T-helper 1 cell treated with Interleukin-12 subunit alpha and Interleukin-12 subunit beta and Interleukin-4 antibody, amounts not matched to agents 30 μg/mL and 1 μg/mL, for 36 hours (primary cell): ENCODE measurements at regions not wholly inside any gene's neighbourhood (a gene's known extent, or its start where the extent isn't known, plus 50 kb on each side); places are given as distances from the start of the nearest gene placed in this dataset.

Experiments used
- H3K27ac Mint-ChIP-seq: one replicate; pipeline ENCODE4 v1.8.0; 2021; ENCODE audit warnings: mild to moderate bottlenecking, mixed read lengths
- H3K27me3 Mint-ChIP-seq: one replicate; pipeline ENCODE4 v1.8.0; 2021; ENCODE audit warnings: low read depth, mixed read lengths
- H3K36me3 Mint-ChIP-seq: one replicate; pipeline ENCODE4 v1.8.0; 2021; ENCODE audit warnings: low read depth, mixed read lengths
- H3K4me1 Mint-ChIP-seq: one replicate; pipeline ENCODE4 v1.8.0; 2021; ENCODE audit warnings: low read depth, mixed read lengths
- H3K4me3 Mint-ChIP-seq: one replicate; pipeline ENCODE4 v1.8.0; 2021; ENCODE audit warnings: mild to moderate bottlenecking, moderate library complexity, mixed read lengths
- H3K9me3 Mint-ChIP-seq: one replicate; pipeline ENCODE4 v1.8.0; 2021; ENCODE audit warnings: mixed read lengths

DNA sequence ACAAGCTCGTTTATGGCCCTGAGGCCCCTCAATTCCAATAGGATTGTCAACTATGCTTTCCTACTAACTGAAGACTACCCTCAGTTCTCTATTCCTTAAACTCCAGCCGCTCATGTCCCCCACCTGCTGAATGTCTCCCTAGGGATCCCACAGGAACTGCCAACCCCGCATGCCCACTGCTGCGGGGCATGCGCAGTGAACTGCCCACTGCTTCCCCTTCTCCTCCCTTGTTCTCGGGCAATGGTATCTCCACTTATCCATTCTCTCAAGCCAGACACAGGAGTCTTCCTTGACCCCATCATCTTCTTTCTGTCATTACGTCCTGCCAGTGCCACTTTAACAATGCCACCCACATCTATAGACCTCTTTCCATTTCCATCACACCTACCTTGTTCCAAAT, 90.0 kb downstream of the FGF18 start:
- Mint-ChIP-seq H3K27me3 (peaks cover 3% of the 10 kb centered on the region), H3K9me3 (no peaks in the 10 kb centered on the region), H3K27ac (no peak overlapping the region), H3K36me3 (no peaks in the 10 kb centered on the region), H3K4me1 (no peaks in the 10 kb centered on the region), H3K4me3 (no peak overlapping the region)

DNA sequence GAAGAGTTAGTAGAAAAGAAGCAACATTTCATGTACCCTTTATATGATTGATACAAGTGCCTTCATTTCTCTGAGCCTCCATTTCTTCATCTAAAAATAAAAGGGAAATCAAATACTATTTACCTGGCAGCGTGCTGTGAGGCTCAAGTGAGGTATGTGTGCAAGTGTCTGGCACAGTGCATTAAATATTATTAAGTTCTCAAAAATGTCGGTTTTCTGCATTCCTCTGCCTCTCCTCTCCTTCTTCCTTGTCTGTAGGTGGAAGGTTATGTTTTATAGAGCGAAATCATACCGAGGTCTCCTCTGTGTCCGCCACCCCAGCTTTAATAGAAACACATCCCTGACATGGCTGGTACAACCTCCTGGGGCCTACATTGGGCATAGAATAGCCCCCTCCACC, 93.0 kb downstream of the FGF18 start:
- Mint-ChIP-seq H3K4me1 (no peaks in the 10 kb centered on the region), H3K27ac (no peak overlapping the region), H3K27me3 (no peaks in the 10 kb centered on the region), H3K9me3 (no peaks in the 10 kb centered on the region), H3K36me3 (no peaks in the 10 kb centered on the region), H3K4me3 (no peak overlapping the region)

DNA sequence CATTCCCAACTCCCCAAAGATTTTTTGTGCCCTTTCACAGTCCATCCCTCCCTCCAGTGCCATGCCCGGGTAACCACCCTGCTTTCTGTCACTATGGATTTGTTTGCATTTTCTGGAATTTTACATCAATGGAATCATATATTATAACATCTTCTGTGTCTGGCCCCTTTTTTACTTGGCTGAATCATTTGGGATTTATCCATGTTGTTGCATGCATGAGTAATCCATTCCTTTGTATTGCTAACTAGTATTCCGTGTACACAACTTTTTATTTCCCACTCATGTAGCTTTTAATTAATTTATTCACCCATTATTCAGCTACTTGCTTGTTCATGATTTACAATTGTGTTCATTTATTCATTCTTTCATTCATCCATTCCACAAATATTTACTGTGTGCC, 94.1 kb downstream of the FGF18 start:
- Mint-ChIP-seq H3K36me3 (no peaks in the 10 kb centered on the region), H3K27me3 (no peaks in the 10 kb centered on the region), H3K4me3 (no peak overlapping the region), H3K27ac (no peak overlapping the region), H3K4me1 (no peaks in the 10 kb centered on the region), H3K9me3 (no peaks in the 10 kb centered on the region)

DNA sequence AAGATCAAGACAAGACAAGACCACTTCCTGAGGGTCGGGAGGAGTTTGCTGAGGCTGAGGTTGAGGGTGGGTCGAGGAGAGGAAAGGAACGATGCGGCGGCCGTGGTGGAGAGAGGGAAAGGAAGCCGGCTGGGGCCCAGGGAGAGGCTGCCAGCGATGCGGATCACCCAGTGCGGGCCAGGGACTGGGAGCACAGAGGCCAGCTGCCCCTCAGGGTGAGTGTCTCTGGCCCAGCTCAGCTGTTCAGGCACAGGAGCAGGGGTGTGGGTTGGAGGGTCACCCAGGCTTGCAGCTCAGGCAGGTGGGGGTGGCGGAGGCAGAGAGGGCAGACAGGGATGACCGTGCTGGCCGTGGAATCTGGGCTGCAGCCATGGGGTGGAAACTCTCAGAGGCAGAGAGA, 99.5 kb downstream of the FGF18 start:
- no peaks in the 10 kb centered on the region for H3K4me1 Mint-ChIP-seq
- no peaks in the 10 kb centered on the region for H3K27me3 Mint-ChIP-seq
- no peaks in the 10 kb centered on the region for H3K9me3 Mint-ChIP-seq
- H3K4me3 Mint-ChIP-seq: no peak overlapping the region
- H3K27ac Mint-ChIP-seq: no peak overlapping the region
- H3K36me3 Mint-ChIP-seq: no peaks in the 10 kb centered on the region

DNA sequence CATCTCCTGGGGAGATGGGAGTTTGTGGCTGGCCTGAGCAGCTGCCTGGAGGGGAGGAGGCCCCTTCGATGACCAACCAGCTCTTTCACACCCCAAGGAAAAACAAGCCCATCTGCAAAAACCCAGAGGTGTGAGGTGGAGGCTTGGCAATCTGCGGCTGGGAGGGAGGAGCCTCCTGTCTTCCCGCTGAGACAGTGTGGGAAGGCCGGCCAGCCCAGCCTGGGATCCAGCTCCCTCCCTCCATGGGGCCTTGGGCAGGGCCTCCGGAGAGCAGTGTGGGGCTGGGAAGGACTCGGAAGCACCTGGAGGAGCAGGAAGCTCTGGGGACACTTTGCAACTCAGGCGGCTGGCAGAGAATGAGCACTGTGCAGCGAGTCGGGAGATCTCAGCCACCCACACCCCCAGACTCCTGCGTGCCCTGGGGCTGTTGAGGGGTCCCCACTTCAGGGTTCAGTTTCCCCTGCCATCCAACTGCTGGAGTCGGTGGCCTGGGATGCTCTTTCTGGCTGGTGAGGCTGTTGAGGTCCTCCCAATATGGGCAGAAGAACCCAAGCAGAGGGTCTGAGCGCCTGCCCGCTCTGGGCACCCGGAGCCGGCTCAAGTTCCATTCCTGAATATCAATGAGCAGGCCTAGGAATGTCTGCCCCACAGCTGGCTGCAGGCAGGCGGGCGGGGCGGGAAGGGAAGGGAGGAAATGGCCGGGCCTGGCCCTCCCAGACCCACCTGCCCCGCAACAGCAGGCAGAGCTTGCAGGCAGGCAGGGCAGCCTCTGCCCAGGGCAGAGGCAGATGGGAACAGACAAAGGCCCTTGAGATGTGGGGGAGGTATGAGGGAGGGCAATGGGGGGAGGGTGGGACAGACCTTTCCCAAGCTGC, 101.1 kb downstream of the FGF18 start:
- Mint-ChIP-seq H3K4me3 (no peak overlapping the region), H3K27ac (no peak overlapping the region), H3K36me3 (no peaks in the 10 kb centered on the region), H3K9me3 (no peaks in the 10 kb centered on the region), H3K4me1 (no peaks in the 10 kb centered on the region), H3K27me3 (no peaks in the 10 kb centered on the region)

DNA sequence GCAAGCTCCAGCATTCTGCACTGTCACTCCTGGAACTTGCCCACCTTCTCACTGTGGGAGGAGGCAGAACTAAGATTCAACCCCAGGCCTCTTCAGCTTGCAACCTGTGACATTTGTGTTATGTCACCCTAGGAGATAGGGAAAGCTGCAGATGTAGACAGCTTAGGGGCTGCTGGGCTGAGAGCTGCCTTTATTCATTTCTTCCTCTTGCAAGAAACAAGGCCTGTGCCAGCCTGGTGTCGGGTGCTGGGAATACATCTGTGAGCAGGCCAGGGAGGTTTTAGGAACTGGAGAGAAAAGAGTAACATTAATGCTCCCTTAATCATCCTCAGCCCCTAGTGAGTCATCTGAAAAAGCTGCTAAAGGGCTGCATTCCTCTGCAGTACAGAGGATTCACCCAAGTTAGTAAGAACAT, 101.8 kb downstream of the FGF18 start:
- H3K4me3 Mint-ChIP-seq: no peak overlapping the region
- no peaks in the 10 kb centered on the region for H3K9me3 Mint-ChIP-seq

GRCh38 chr5:171521679-171522078, 102.2 kb downstream of the FGF18 start:
- Mint-ChIP-seq H3K9me3 (no peaks in the 10 kb centered on the region), H3K36me3 (no peaks in the 10 kb centered on the region), H3K27me3 (no peaks in the 10 kb centered on the region), H3K4me1 (no peaks in the 10 kb centered on the region), H3K27ac (no peak overlapping the region), H3K4me3 (no peak overlapping the region)

More for the DNA sequence above, 101.8 kb downstream of the FGF18 start:
- Mint-ChIP-seq H3K27me3 (no peaks in the 10 kb centered on the region), H3K4me1 (no peaks in the 10 kb centered on the region), H3K36me3 (no peaks in the 10 kb centered on the region), H3K27ac (no peak overlapping the region)

DNA sequence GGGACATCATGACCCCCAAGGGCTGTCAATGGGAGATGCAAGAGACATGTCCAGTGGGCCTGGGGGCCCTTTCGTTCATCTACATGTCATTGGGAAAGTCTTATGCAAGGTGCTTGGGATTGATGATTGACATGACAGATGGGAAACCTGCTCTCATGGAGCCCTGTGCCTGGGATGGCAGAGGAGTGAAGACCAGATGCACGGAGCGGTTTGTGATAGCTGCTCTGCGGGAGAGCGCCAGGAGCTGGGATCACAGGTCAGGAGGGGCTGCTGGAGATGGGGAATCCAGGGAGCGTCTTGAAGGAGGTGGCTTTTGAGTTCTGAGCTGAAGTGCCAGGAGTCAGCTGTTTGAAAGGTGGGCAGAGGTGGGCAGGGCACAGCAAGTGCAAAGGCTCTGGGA, 104.3 kb downstream of the FGF18 start:
- H3K27ac Mint-ChIP-seq: no peak overlapping the region
- no peak overlapping the region for H3K4me3 Mint-ChIP-seq

GRCh38 chr5:171524466-171524865, 105.0 kb downstream of the FGF18 start:
- Mint-ChIP-seq H3K9me3 (no peaks in the 10 kb centered on the region), H3K36me3 (no peaks in the 10 kb centered on the region), H3K4me1 (no peaks in the 10 kb centered on the region), H3K27me3 (no peaks in the 10 kb centered on the region), H3K27ac (no peak overlapping the region), H3K4me3 (no peak overlapping the region)

More for the DNA sequence above, 104.3 kb downstream of the FGF18 start:
- Mint-ChIP-seq H3K4me1 (no peaks in the 10 kb centered on the region), H3K27me3 (no peaks in the 10 kb centered on the region), H3K9me3 (no peaks in the 10 kb centered on the region), H3K36me3 (no peaks in the 10 kb centered on the region)

DNA sequence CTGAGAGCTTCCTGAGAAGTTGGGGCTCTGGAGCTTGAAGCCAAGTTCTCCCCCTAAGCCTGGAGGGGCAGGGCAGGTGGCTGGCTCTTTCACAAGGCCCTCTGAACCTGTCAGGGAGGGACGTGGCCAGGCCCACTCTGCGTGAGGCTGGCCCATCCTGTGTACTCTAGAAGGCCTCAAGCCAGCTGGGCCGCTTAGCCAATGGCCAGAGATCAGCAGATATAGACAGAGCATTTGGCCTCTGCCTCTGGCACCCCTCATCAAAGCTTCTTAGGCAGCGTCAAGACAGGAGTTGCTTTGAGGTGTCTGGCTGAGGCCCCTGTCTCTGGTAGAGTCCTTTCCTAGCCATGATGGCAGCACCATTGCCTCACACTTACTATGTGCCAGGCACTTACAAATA, 105.6 kb downstream of the FGF18 start:
- H3K4me3 Mint-ChIP-seq: no peak overlapping the region
- no peaks in the 10 kb centered on the region for H3K9me3 Mint-ChIP-seq
- H3K27ac Mint-ChIP-seq: no peak overlapping the region
- no peaks in the 10 kb centered on the region for H3K36me3 Mint-ChIP-seq
- H3K4me1 Mint-ChIP-seq: no peaks in the 10 kb centered on the region
- H3K27me3 Mint-ChIP-seq: no peaks in the 10 kb centered on the region

DNA sequence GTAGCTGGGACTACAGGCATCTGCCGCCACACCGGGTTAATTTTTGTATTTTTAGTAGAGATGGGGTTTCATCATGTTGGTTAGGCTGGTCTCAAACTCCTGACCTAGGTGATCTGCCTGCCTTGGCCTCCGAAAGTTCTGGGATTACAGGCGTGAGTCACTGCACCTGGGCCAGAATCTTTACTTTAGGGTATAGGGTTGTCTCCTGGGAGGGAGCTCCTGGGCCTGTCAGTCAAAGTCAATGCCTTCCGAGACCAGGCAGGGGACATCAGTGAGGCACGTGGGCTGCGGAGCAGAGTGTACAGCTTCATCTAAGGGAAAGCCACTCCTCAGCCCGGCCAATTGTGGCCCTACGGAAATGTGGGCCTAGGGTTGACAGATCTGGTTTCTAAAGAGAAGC, 108.6 kb downstream of the FGF18 start:
- H3K9me3 Mint-ChIP-seq: no peaks in the 10 kb centered on the region
- H3K27me3 Mint-ChIP-seq: peaks cover 4% of the 10 kb centered on the region
- no peaks in the 10 kb centered on the region for H3K4me1 Mint-ChIP-seq
- H3K36me3 Mint-ChIP-seq: no peaks in the 10 kb centered on the region
- H3K4me3 Mint-ChIP-seq: no peak overlapping the region
- H3K27ac Mint-ChIP-seq: no peak overlapping the region

DNA sequence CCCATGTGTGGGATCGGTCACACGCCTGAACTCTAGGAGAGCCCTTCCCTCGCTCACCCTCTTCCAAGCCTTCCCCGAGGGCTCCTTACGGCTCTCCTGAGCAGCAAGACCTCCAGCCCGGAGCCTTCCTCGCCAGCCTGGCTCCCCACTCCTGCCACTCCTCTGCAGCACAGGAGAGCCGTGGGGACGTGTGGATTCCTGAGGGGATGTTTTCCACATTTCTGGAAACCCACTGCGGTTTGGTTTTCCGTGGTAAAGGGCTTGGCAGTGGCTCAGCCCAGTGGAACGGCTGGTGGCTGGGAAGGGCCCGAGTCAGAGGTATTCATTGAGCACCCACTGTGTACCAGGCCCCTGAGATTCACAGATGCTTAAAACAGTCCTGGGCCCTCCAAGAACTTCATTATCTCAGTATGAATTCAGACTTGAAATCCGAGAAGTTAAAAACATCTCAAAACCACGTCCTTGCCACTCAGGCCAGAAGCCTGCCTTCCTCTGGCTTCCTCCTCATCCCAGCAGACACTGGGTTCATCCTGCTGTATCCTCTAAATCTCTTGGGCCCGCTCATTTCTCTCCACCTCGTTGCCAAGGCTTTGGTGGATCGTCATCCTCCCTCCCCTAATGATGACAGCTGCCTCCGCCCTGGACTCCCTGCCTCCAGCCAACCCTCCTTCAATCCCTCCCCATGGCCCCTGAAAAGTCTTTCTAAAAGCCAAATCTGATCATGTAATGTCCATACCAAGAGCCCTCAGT, 109.6 kb downstream of the FGF18 start:
- no peak overlapping the region for H3K4me3 Mint-ChIP-seq

DNA sequence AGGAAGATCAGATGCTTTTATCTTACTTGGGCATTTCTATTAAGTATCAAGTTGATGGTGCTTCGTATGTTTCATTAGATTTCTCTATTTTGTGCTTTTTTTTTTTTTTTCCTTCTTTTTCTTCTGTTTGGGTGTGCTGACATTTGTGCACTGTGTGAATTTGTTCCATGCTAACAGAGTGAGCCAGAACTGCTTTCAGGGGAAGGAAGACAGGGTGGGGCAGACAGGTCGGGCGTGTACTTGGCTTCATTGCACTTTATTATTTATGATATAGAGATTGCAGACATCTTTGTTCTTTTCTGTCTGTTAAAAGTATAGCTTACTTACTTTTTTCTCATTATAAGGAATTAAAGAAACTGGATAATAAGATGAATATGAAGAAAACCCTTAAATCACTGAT, 112.2 kb downstream of the FGF18 start:
- peaks cover 11% of the 10 kb centered on the region for H3K27me3 Mint-ChIP-seq
- H3K4me1 Mint-ChIP-seq: no peaks in the 10 kb centered on the region
- no peaks in the 10 kb centered on the region for H3K9me3 Mint-ChIP-seq
- H3K27ac Mint-ChIP-seq: no peak overlapping the region
- H3K36me3 Mint-ChIP-seq: no peaks in the 10 kb centered on the region
- H3K4me3 Mint-ChIP-seq: no peak overlapping the region

More for the DNA sequence above, 109.6 kb downstream of the FGF18 start:
- Mint-ChIP-seq H3K4me1 (no peaks in the 10 kb centered on the region), H3K27me3 (peaks cover 7% of the 10 kb centered on the region), H3K27ac (no peak overlapping the region), H3K9me3 (no peaks in the 10 kb centered on the region), H3K36me3 (no peaks in the 10 kb centered on the region)

- Mint-ChIP-seq H3K4me1 (no peaks in the 10 kb centered on the region), H3K4me3 (no peak overlapping the region), H3K27ac (no peak overlapping the region), H3K27me3 (peaks cover 11% of the 10 kb centered on the region), H3K36me3 (no peaks in the 10 kb centered on the region), H3K9me3 (no peaks in the 10 kb centered on the region)
These were observed 113.7 kb downstream of the FGF18 start for GRCh38 chr5:171533153-171533552.
